ENCODE measurements at regions not wholly inside any gene's neighbourhood (a gene's known extent, or its start where the extent isn't known, plus 50 kb on each side); places are given as distances from the start of the nearest gene placed in this dataset.

GRCh38 chr2:167430447-167430846 is 542.2 kb downstream of the XIRP2 start:
- Histone ChIP-seq H3K4me1 (no peaks in the 10 kb centered on the region), H3K9ac (ENCODE audit: low read depth in 2 of 2, low read length in 2 of 2) (no peak overlapping the region), H3K27ac (no peak overlapping the region), H3K4me3 (no peak overlapping the region), H3K27me3 (no peaks in the 10 kb centered on the region), H3K36me3 (no peaks in the 10 kb centered on the region), H3K9me3 (no peaks in the 10 kb centered on the region)
- intact Hi-C loops (cut with DNase I) = no loop called here
- no peak for DNase-seq
- no peak for TF ChIP-seq CTCF (IDR thresholded peaks at IDR 0.05)

DNA sequence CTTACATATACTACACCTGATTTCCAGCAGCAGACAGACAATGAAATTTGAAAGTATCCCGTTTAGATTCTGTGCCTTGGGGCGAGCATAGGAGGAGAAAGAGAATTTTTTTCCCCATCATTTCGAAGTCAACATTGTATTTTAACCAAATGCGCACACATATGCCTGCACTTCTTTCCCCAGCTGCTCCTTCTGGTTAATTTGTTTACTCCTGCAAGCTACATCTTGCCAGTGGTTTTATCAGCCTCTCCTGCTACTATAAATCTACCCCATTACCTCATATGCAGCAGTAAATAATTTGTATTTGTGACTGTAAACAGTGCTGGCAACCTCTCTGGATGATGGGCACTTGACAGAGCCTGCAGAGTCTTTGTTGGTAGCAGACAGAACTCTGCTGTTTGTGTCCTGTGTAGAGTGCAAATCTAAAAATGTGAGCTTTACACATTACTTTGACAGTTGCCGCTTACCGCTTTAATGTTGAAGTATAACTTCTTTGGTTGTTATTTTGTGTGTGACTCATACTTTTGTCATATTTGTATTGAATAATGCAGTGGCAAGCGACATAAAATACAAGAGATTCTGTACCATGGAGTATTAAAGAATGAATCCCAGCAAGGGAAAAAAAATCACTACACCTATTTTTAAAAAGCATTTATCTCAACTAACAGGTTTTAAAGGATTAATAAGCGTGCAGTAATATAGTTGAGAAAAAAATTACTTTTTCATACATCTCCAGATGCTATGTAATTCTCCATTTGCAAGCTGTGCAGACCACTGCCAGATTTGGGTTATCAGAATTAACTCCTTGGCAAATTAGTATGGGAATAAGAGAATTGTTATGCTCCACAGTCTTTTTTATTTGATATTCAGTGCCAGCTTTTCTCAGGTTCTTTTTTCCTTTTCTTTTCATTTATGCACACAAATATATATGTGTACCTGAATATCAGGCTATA is 536.8 kb downstream of the XIRP2 start:
- intact Hi-C loops (cut with DNase I) = no loop called here
- no peak for TF ChIP-seq CTCF (IDR thresholded peaks at IDR 0.05)
- H3K4me3 ChIP-seq = no peak overlapping the region
- no peaks in the 10 kb centered on the region for H3K27me3 ChIP-seq
- no peaks in the 10 kb centered on the region for H3K36me3 ChIP-seq
- DNase-seq = no peak
- no peak overlapping the region for H3K27ac ChIP-seq
- H3K9me3 ChIP-seq = no peaks in the 10 kb centered on the region
- H3K4me1 ChIP-seq = no peaks in the 10 kb centered on the region
- H3K9ac ChIP-seq (ENCODE audit: low read depth in 2 of 2, low read length in 2 of 2) = no peak overlapping the region

GRCh38 chr2:167424221-167424620 is 535.9 kb downstream of the XIRP2 start:
- no peak overlapping the region for H3K27ac ChIP-seq
- H3K4me1 ChIP-seq = no peaks in the 10 kb centered on the region
- no peaks in the 10 kb centered on the region for H3K27me3 ChIP-seq
- H3K4me3 ChIP-seq = no peak overlapping the region
- TF ChIP-seq CTCF (IDR thresholded peaks at IDR 0.05) = no peak
- H3K9me3 ChIP-seq = no peaks in the 10 kb centered on the region
- no peaks in the 10 kb centered on the region for H3K36me3 ChIP-seq
- no peak overlapping the region for H3K9ac ChIP-seq (ENCODE audit: low read depth in 2 of 2, low read length in 2 of 2)
- intact Hi-C loops (cut with DNase I) = no loop called here
- no peak for DNase-seq

- H3K36me3 ChIP-seq = no peaks in the 10 kb centered on the region
- no peak for TF ChIP-seq CTCF (IDR thresholded peaks at IDR 0.05)
- H3K9ac ChIP-seq (ENCODE audit: low read depth in 2 of 2, low read length in 2 of 2) = no peak overlapping the region
- H3K27ac ChIP-seq = no peak overlapping the region
- H3K9me3 ChIP-seq = no peaks in the 10 kb centered on the region
- H3K27me3 ChIP-seq = no peaks in the 10 kb centered on the region
- DNase-seq = no peak
- H3K4me3 ChIP-seq = no peak overlapping the region
- intact Hi-C loops (cut with DNase I) = no loop called here
- no peaks in the 10 kb centered on the region for H3K4me1 ChIP-seq
Measured at GRCh38 chr2:167423731-167424130, 535.5 kb downstream of the XIRP2 start.

- H3K27me3 ChIP-seq = no peaks in the 10 kb centered on the region
- no peak overlapping the region for H3K9ac ChIP-seq (ENCODE audit: low read depth in 2 of 2, low read length in 2 of 2)
- no peaks in the 10 kb centered on the region for H3K4me1 ChIP-seq
- H3K9me3 ChIP-seq = no peaks in the 10 kb centered on the region
- intact Hi-C loops (cut with DNase I) = no loop called here
- H3K27ac ChIP-seq = no peak overlapping the region
- DNase-seq = no peak
- TF ChIP-seq CTCF (IDR thresholded peaks at IDR 0.05) = no peak
- H3K4me3 ChIP-seq = no peak overlapping the region
- no peaks in the 10 kb centered on the region for H3K36me3 ChIP-seq
Measured at GRCh38 chr2:167420211-167420610, 531.9 kb downstream of the XIRP2 start.
